IPS-20b (cell line): ENCODE measurements at regions not wholly inside any gene's neighbourhood (a gene's known extent, or its start where the extent isn't known, plus 50 kb on each side); places are given as distances from the start of the nearest gene placed in this dataset.

Source experiments
- H3K27ac ChIP-seq: one replicate; pipeline ENCODE4 v1.5.1; 2013; ENCODE audit warnings: low read length
- H3K27me3 ChIP-seq: 2 replicates; pipeline ENCODE4 v1.6.1; 2013; ENCODE audit warnings: mild to moderate bottlenecking, low read length, inconsistent platforms; ENCODE audit not compliant: insufficient read depth
- H3K36me3 ChIP-seq: 2 replicates; pipeline ENCODE4 v1.6.1; 2013; ENCODE audit warnings: low read depth, mild to moderate bottlenecking, inconsistent platforms, low read length, moderate library complexity; ENCODE audit not compliant: insufficient read depth
- H3K4me1 ChIP-seq: 2 replicates; pipeline ENCODE4 v1.6.1; 2013; ENCODE audit warnings: mild to moderate bottlenecking, control low read depth, inconsistent platforms, low read length, moderate library complexity; ENCODE audit not compliant: insufficient read depth
- H3K4me3 ChIP-seq: 2 replicates; pipeline ENCODE4 v1.5.1; 2013; ENCODE audit warnings: mild to moderate bottlenecking, low read length, inconsistent platforms
- H3K9ac ChIP-seq: 2 replicates; pipeline ENCODE4 v1.6.1; 2013; ENCODE audit warnings: low read depth, mild to moderate bottlenecking, inconsistent platforms, low read length, moderate library complexity
- H3K9me3 ChIP-seq: 2 replicates; pipeline ENCODE4 v1.6.1; 2013; ENCODE audit warnings: mild to moderate bottlenecking, low read depth, low read length, inconsistent platforms; ENCODE audit not compliant: insufficient read depth

GRCh38 chr14:94717808-94718207, 52.1 kb downstream of the GSC start:
- H3K9me3 ChIP-seq, result no peaks in the 10 kb centered on the region; the same call in 1 of the 2 replicates
- H3K4me3 ChIP-seq, result no peak overlapping the region
- H3K27ac ChIP-seq, result no peak overlapping the region
- H3K27me3 ChIP-seq, result no peaks in the 10 kb centered on the region
- no peak overlapping the region for H3K9ac ChIP-seq
- no peaks in the 10 kb centered on the region for H3K4me1 ChIP-seq
- no peaks in the 10 kb centered on the region for H3K36me3 ChIP-seq

DNA sequence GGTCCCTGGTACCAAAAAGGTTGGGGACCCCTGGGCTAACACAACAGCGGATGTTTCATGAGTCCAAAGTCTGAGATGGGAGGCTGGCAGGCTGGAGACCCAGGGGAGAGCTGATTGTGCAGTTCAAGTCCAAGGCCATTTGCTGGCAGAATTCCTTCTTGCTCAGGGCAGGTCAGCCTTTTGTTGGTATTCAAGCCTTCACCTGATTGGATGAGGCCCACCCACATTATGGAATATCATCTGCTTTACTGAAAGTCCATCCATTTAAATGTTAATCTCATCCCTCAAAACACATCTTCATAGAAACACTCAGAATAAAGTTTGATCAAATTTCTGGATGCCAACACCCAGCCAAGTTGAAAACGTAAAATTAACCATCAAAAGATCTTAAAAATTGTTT, 52.9 kb downstream of the GSC start:
- Histone ChIP-seq H3K9me3 (no peaks in the 10 kb centered on the region; the same call in 1 of the 2 replicates), H3K36me3 (no peaks in the 10 kb centered on the region), H3K9ac (no peak overlapping the region), H3K4me3 (no peak overlapping the region), H3K27ac (no peak overlapping the region), H3K4me1 (no peaks in the 10 kb centered on the region), H3K27me3 (no peaks in the 10 kb centered on the region)

DNA sequence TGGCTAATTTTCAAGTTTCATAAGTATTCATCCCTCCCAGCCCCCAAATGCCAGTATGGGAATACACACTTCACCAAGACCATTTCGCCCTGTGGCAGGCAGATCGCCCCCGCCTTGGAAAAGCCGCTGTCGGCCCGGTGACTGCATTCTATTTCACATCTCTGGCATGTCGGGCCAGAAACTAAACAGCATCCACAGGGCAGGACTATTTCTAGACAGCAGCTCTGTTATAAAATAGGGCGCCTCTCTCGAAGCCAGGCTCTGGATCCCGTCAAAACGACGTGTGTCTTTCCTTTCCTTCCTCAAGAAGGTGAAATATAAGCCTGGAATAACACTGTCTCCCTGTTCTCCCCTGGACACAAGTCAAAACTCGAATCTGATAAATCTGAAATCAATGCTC, 56.8 kb downstream of the GSC start:
- H3K27me3 ChIP-seq, result no peaks in the 10 kb centered on the region
- H3K4me3 ChIP-seq, result no peak overlapping the region
- no peak overlapping the region for H3K9ac ChIP-seq
- no peaks in the 10 kb centered on the region for H3K4me1 ChIP-seq
- no peaks in the 10 kb centered on the region for H3K36me3 ChIP-seq
- H3K27ac ChIP-seq, result no peak overlapping the region
- H3K9me3 ChIP-seq, result no peaks in the 10 kb centered on the region; the same call in 1 of the 2 replicates

- Histone ChIP-seq H3K9me3 (no peaks in the 10 kb centered on the region), H3K27ac (no peak overlapping the region), H3K4me3 (no peak overlapping the region), H3K4me1 (no peaks in the 10 kb centered on the region), H3K36me3 (no peaks in the 10 kb centered on the region), H3K9ac (no peak overlapping the region), H3K27me3 (no peaks in the 10 kb centered on the region)
These were observed 59.2 kb downstream of the GSC start for GRCh38 chr14:94710731-94711130.

DNA sequence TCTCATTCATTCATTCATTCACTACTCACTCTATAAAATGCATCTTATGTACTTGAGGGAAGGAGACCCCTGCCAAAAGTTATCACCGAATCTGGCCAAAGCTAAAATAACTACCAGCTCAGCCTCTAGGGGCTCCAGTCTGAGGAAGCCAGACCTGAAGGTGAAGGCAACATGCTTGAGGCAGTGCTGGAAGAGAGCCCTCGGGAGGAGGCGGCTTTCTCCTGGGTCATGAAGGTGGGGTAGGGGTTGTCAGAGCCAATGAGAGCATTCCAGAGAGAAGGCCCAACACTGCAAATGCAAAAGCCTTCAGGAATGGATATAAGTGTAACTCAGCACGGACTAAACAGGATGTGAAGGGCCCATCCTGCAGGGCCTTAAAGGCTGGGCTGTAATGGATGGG, 62.4 kb downstream of the GSC start:
- H3K4me1 ChIP-seq, result no peaks in the 10 kb centered on the region
- no peaks in the 10 kb centered on the region for H3K27me3 ChIP-seq
- no peaks in the 10 kb centered on the region for H3K9me3 ChIP-seq
- H3K36me3 ChIP-seq, result no peaks in the 10 kb centered on the region
- no peak overlapping the region for H3K27ac ChIP-seq
- no peak overlapping the region for H3K4me3 ChIP-seq
- H3K9ac ChIP-seq, result no peak overlapping the region

DNA sequence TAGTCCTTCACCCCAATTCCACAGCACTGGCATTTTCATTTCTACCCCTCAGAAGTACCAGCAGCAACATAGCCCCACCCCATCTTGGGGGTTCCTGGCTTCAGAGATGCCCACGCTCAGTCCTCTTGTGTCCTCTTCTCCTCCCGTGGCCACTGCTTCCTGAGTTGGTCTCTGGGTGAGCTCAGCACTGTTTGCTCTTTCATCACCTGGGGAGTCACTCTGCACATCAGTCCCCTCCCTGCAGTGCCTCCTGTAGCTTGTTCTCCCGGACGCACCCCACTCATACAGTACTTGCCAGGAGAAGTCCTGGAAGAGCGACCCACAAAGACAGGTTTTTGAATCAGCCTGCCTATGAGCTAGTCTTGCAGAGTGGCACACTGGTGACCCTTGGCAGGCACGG, 63.8 kb downstream of the GSC start:
- H3K4me3 ChIP-seq, result no peak overlapping the region
- H3K36me3 ChIP-seq, result no peaks in the 10 kb centered on the region
- no peaks in the 10 kb centered on the region for H3K9me3 ChIP-seq
- H3K9ac ChIP-seq, result no peak overlapping the region
- H3K4me1 ChIP-seq, result no peaks in the 10 kb centered on the region
- H3K27me3 ChIP-seq, result no peaks in the 10 kb centered on the region
- H3K27ac ChIP-seq, result no peak overlapping the region

- Histone ChIP-seq H3K4me3 (no peak overlapping the region), H3K27ac (no peak overlapping the region), H3K36me3 (no peaks in the 10 kb centered on the region), H3K4me1 (no peaks in the 10 kb centered on the region), H3K27me3 (no peaks in the 10 kb centered on the region), H3K9ac (no peak overlapping the region), H3K9me3 (no peaks in the 10 kb centered on the region)
These were observed 67.3 kb downstream of the GSC start for GRCh38 chr14:94702629-94703028.

GRCh38 chr14:94701861-94702370, 68.0 kb downstream of the GSC start:
- Histone ChIP-seq H3K4me3 (no peak overlapping the region), H3K9ac (no peak overlapping the region), H3K4me1 (no peaks in the 10 kb centered on the region), H3K9me3 (no peaks in the 10 kb centered on the region), H3K27me3 (no peaks in the 10 kb centered on the region), H3K27ac (no peak overlapping the region), H3K36me3 (no peaks in the 10 kb centered on the region)

DNA sequence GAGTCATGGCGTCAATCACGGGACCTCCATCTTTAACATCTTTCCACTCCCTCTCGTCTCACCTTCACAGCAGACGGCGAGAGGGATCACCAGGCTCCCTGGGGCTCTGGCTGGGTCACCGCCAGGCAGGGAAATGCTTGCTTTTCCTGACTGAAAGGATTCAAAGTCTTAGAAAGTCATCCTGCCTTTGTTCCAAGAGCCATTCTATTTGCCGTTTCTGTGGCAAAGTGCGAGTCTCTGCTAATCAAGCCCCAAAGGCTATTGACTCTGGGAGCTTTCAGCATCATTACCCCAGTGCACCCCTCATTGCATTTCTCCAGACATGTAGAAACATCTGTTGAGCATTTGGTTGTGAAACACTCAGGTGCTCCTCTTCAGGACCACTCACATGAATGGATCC, 69.6 kb downstream of the GSC start:
- Histone ChIP-seq H3K4me1 (no peaks in the 10 kb centered on the region), H3K9ac (no peak overlapping the region), H3K27me3 (no peaks in the 10 kb centered on the region), H3K4me3 (no peak overlapping the region), H3K36me3 (no peaks in the 10 kb centered on the region), H3K27ac (no peak overlapping the region), H3K9me3 (no peaks in the 10 kb centered on the region)

GRCh38 chr14:94699831-94700230, 70.1 kb downstream of the GSC start:
- Histone ChIP-seq H3K36me3 (no peaks in the 10 kb centered on the region), H3K27me3 (no peaks in the 10 kb centered on the region), H3K9ac (no peak overlapping the region), H3K27ac (no peak overlapping the region), H3K4me3 (no peak overlapping the region), H3K4me1 (no peaks in the 10 kb centered on the region), H3K9me3 (no peaks in the 10 kb centered on the region)

- Histone ChIP-seq H3K27me3 (no peaks in the 10 kb centered on the region), H3K27ac (no peak overlapping the region), H3K9me3 (no peaks in the 10 kb centered on the region), H3K9ac (no peak overlapping the region), H3K36me3 (no peaks in the 10 kb centered on the region), H3K4me1 (no peaks in the 10 kb centered on the region), H3K4me3 (no peak overlapping the region)
These were observed 71.9 kb downstream of the GSC start for GRCh38 chr14:94697773-94698556.

DNA sequence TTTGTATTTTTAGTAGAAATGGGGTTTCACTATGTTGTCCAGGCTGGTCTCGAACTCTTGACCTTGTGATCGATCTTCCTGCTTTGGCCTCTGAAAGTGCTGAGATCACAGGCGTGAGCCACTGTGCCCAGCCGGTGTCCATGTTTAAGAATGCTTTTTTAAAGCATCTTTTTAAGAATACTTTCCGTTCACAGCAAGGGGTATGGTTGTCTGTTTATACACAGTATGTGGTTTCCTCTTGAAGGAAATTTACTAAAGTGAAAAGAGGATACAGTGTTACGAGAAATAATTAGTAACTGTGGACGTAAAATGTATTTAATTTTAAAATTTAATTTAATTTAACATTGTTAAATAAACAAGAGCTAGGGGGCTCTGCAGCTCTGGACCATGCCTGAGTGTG, 73.4 kb downstream of the GSC start:
- H3K4me3 ChIP-seq, result no peak overlapping the region

More for the DNA sequence above, 73.4 kb downstream of the GSC start:
- H3K27me3 ChIP-seq, result no peaks in the 10 kb centered on the region
- H3K9me3 ChIP-seq, result no peaks in the 10 kb centered on the region
- H3K36me3 ChIP-seq, result no peaks in the 10 kb centered on the region
- no peak overlapping the region for H3K27ac ChIP-seq
- no peaks in the 10 kb centered on the region for H3K4me1 ChIP-seq
- no peak overlapping the region for H3K9ac ChIP-seq
